ENCODE measurements at regions not wholly inside any gene's neighbourhood (a gene's known extent, or its start where the extent isn't known, plus 50 kb on each side); places are given as distances from the start of the nearest gene placed in this dataset.

DNA sequence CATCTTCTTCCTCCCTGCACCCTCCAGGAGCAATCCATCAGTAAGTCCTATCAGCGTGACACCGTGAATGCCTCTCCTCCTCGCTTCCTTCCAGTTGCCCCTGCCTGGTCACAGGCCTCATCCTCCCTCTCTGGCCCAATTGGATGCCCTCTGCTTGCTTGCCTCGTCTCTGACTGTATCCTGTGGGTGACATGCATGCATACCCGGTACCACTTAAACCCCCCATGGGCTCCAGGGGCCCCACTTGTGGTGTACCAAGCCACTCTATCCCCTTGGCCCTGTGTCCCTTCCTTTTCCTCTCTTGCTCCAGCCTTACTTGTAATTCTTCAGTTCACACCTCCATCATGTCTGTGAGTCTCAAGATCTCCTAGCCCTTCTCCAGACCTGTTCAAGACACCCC is 106.0 kb upstream of the RTL1 start:
- Histone ChIP-seq H3K4me3 (ENCODE audit: low read length) (no peak overlapping the region), H3K36me3 (ENCODE audit: control insufficient read depth, insufficient read depth, low read length) (no peaks in the 10 kb centered on the region), H3K27ac (ENCODE audit: low read length) (no peak overlapping the region), H3K4me1 (ENCODE audit: control insufficient read depth, insufficient read depth, low read length) (peaks cover 2% of the 10 kb centered on the region; the same call in 1 of the 2 replicates), H3K27me3 (ENCODE audit: control insufficient read depth, insufficient read depth, low read length) (no peaks in the 10 kb centered on the region), H3K9me3 (ENCODE audit: control insufficient read depth, insufficient read depth, low read length) (no peaks in the 10 kb centered on the region)
- DNase-seq (ENCODE audit: low read depth, low spot score) = no peak
- WGBS (ENCODE audit: insufficient coverage, insufficient read length) = no CpG with 5 or more reads among the region's 5 CpGs

DNA sequence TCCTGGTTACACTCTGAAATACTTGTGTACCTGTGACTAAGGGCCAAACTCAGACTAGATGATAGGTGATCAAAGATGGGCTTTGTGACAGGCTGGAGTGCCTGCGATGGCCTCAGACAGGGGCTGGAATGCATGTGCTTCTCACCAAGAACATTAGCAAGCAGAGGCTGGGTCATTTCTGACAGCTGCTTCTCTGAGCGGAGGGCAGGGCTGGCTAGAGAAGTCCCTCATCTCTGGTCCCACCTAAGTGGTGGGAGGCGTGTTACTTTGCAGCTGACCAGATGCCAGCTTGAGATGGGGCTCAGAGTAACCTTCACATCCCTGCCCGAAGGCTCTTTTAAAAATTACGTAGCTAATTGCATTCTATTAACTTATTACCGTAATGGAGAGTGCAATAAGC is 106.8 kb upstream of the RTL1 start:
- no CpG with 5 or more reads among the region's 6 CpGs for WGBS (ENCODE audit: insufficient coverage, insufficient read length)
- DNase-seq (ENCODE audit: low read depth, low spot score) = no peak
- H3K27ac ChIP-seq (ENCODE audit: low read length) = no peak overlapping the region
- no peak overlapping the region for H3K4me3 ChIP-seq (ENCODE audit: low read length)
- no peaks in the 10 kb centered on the region for H3K9me3 ChIP-seq (ENCODE audit: control insufficient read depth, insufficient read depth, low read length)
- H3K36me3 ChIP-seq (ENCODE audit: control insufficient read depth, insufficient read depth, low read length) = no peaks in the 10 kb centered on the region
- H3K27me3 ChIP-seq (ENCODE audit: control insufficient read depth, insufficient read depth, low read length) = no peaks in the 10 kb centered on the region
- peaks cover under 1% of the 10 kb centered on the region; the same call in 1 of the 2 replicates for H3K4me1 ChIP-seq (ENCODE audit: control insufficient read depth, insufficient read depth, low read length)

DNA sequence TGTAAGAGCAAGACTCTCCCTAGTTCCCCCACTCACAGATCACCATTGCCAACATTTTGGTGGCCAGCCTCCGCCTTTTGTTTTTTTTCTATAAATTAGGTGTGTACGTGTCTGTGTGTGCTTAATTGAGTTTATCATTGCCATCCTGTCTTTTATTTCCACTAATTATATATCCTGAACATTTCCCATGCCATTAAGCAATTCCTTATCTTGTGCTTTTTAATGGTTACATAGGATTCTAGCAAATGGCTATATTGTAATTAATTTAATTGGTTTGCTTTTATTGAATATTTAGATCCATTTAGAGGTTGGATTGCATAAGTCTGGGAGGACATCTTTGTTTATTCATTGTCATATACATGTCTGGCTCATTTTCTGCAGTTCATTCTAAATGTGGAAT is 107.3 kb upstream of the RTL1 start:
- H3K4me3 ChIP-seq (ENCODE audit: low read length) = no peak overlapping the region
- H3K27ac ChIP-seq (ENCODE audit: low read length) = no peak overlapping the region
- DNase-seq (ENCODE audit: low read depth, low spot score) = no peak
- no CpG with 5 or more reads among the region's 2 CpGs for WGBS (ENCODE audit: insufficient coverage, insufficient read length)
- H3K36me3 ChIP-seq (ENCODE audit: control insufficient read depth, insufficient read depth, low read length) = no peaks in the 10 kb centered on the region
- no peaks in the 10 kb centered on the region for H3K9me3 ChIP-seq (ENCODE audit: control insufficient read depth, insufficient read depth, low read length)
- no peaks in the 10 kb centered on the region for H3K4me1 ChIP-seq (ENCODE audit: control insufficient read depth, insufficient read depth, low read length)
- no peaks in the 10 kb centered on the region for H3K27me3 ChIP-seq (ENCODE audit: control insufficient read depth, insufficient read depth, low read length)

DNA sequence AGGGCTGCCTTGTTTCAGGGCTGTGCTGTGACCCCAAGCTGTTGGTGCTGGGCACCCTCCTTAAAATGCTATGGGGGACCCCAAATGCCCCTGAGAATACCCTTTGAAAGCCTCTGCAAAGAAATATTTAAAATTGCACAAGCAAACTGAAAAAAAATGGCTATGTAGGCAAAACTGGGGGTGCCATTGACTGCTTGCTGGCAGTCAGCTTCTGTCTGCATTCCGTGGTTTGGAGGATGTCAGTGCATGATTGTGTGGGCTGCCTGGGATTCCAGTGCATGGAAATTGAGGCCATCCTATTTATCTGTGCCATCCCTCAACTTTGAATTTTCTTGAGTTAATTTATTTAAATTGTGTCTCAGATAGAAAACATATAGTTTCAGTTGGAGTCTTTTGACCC is 113.7 kb upstream of the RTL1 start:
- no CpG with 5 or more reads among the region's 1 CpG for WGBS (ENCODE audit: insufficient coverage, insufficient read length)
- H3K4me3 ChIP-seq (ENCODE audit: low read length) = no peak overlapping the region
- H3K27ac ChIP-seq (ENCODE audit: low read length) = no peak overlapping the region
- H3K4me1 ChIP-seq (ENCODE audit: control insufficient read depth, insufficient read depth, low read length) = no peaks in the 10 kb centered on the region; the same call in 1 of the 2 replicates
- H3K9me3 ChIP-seq (ENCODE audit: control insufficient read depth, insufficient read depth, low read length) = no peaks in the 10 kb centered on the region
- H3K27me3 ChIP-seq (ENCODE audit: control insufficient read depth, insufficient read depth, low read length) = no peaks in the 10 kb centered on the region
- no peaks in the 10 kb centered on the region for H3K36me3 ChIP-seq (ENCODE audit: control insufficient read depth, insufficient read depth, low read length)
- no peak for DNase-seq (ENCODE audit: low read depth, low spot score)

DNA sequence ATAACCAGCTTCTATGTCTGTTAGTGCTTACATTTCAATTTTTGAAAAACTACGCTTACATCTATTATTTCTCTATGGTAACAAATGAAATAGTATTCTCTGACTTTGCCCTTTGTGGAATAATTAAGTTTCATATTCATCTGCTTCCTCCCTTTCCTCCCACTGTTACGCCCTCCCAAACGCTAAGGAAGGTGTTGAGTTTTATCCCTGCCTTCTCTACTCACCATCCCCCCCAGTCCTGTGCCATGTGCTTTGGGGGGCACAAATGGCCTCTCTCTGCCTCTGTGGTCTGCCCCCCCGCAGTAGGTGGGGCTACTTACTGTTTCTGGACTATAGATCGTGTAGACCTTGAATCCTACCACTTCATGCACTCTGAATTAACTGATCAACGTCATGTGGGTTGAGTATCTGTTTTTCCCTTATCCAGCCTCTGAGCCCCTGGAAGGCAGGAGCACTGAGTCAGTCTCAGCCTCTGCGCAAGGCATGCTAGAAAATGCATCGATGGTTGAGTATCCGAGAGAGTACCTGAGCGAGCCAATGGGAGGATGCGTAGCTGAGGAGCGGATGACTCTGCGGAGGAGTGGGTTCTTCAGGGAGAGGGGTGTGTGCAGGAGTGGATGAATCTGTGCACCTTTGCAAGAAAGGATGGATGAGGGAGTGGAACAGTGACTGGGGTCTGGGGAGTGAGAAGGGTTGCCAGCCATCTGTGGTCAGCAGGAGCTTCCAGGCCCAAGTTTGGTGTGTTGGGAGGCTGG is 114.5 kb upstream of the RTL1 start:
- Histone ChIP-seq H3K27ac (ENCODE audit: low read length) (no peak overlapping the region), H3K27me3 (ENCODE audit: control insufficient read depth, insufficient read depth, low read length) (no peaks in the 10 kb centered on the region), H3K4me3 (ENCODE audit: low read length) (no peak overlapping the region), H3K4me1 (ENCODE audit: control insufficient read depth, insufficient read depth, low read length) (no peaks in the 10 kb centered on the region; the same call in 1 of the 2 replicates), H3K36me3 (ENCODE audit: control insufficient read depth, insufficient read depth, low read length) (no peaks in the 10 kb centered on the region), H3K9me3 (ENCODE audit: control insufficient read depth, insufficient read depth, low read length) (no peaks in the 10 kb centered on the region)
- DNase-seq (ENCODE audit: low read depth, low spot score) = no peak
- no CpG with 5 or more reads among the region's 13 CpGs for WGBS (ENCODE audit: insufficient coverage, insufficient read length)

DNA sequence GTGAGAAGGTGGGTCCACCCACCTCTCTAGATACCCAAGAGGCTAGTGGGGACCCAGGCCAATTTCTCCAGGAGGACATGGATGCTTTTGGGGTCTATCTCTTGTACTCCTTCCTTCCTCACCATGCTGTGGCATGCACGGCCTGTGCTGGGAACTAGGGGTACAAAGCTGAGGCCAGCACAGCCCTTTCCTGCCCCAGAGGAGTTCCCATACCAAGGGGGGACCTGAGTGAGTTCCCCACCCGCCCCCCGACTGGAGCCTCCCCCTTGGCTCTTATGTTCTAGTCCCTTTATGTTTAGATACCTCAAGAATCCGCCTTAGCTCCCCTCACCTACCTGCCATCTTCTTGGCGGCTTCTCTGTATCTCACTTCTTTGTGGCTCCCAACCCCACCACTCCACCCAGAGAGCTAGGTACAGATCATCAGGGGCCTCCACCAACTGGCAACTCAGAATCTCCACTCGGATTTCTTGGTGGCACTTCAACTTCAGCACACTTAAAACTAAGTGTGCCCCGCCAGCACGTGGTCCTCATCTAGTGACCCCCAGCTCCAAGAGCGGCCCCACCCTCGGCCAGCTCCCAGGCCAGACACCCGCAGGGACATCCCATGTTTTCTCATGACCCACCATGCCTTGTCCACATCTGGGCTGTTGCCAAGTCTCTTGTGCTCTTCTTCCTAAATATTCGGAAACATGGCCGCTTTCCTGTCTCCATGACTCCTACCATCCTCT is 115.2 kb upstream of the RTL1 start:
- no peak for DNase-seq (ENCODE audit: low read depth, low spot score)
- Histone ChIP-seq H3K4me1 (ENCODE audit: control insufficient read depth, insufficient read depth, low read length) (no peaks in the 10 kb centered on the region; the same call in 1 of the 2 replicates), H3K9me3 (ENCODE audit: control insufficient read depth, insufficient read depth, low read length) (no peaks in the 10 kb centered on the region), H3K27ac (ENCODE audit: low read length) (no peak overlapping the region), H3K4me3 (ENCODE audit: low read length) (no peak overlapping the region), H3K36me3 (ENCODE audit: control insufficient read depth, insufficient read depth, low read length) (no peaks in the 10 kb centered on the region), H3K27me3 (ENCODE audit: control insufficient read depth, insufficient read depth, low read length) (no peaks in the 10 kb centered on the region)
- WGBS (ENCODE audit: insufficient coverage, insufficient read length) = no CpG with 5 or more reads among the region's 13 CpGs

DNA sequence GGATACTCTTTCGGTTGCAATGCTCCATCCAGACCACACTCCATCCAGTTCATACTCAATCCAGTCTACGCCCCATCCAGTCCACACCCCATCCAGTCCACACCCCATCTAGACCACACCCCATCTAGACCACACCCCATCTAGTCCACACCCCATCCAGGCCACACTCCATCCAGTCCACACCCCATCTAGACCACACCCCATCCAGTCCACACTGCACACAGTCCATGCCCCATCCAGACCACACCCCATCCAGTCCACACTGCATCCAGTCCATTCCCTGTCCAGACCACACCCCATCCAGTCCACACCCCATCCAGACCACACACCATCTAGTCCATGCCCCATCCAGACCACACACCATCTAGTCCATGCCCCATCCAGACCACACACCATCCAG is 116.0 kb upstream of the RTL1 start:
- no peak overlapping the region for H3K4me3 ChIP-seq (ENCODE audit: low read length)
- no peaks in the 10 kb centered on the region for H3K9me3 ChIP-seq (ENCODE audit: control insufficient read depth, insufficient read depth, low read length)
- no peaks in the 10 kb centered on the region for H3K27me3 ChIP-seq (ENCODE audit: control insufficient read depth, insufficient read depth, low read length)
- no peak for DNase-seq (ENCODE audit: low read depth, low spot score)
- no peaks in the 10 kb centered on the region for H3K36me3 ChIP-seq (ENCODE audit: control insufficient read depth, insufficient read depth, low read length)
- WGBS (ENCODE audit: insufficient coverage, insufficient read length) = no CpG with 5 or more reads among the region's 2 CpGs
- H3K27ac ChIP-seq (ENCODE audit: low read length) = no peak overlapping the region
- H3K4me1 ChIP-seq (ENCODE audit: control insufficient read depth, insufficient read depth, low read length) = no peaks in the 10 kb centered on the region; the same call in 1 of the 2 replicates

DNA sequence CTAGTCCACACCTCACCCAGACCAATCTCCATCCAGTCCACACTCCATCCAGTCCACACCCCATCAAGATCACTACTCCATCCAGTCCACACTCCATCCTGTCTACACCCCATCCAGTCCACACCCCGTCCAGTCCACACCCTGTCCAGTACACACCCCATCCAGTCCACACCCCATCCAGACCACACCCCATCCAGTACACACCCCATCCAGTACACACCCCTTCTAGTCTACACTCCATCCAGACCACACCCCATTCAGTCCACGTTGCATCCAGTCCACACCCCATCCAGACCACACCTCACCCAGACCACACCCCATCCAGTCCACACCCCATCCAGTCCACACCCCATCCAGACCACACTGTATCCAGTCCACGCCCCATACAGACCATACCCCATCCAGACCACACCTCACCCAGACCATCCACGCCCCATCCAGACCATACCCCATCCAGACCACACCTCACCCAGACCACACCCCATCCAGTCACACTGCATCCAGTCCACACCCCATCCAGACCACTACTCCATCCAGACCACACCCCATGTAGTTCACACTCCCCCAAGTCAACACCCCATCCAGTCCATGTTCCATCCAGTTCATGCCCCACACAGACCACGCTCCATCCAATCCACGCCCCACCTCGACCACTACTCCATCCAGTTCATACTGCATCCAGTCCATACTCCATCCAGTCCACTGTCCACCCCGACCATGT is 116.6 kb upstream of the RTL1 start:
- Histone ChIP-seq H3K36me3 (ENCODE audit: control insufficient read depth, insufficient read depth, low read length) (no peaks in the 10 kb centered on the region), H3K27ac (ENCODE audit: low read length) (no peak overlapping the region), H3K27me3 (ENCODE audit: control insufficient read depth, insufficient read depth, low read length) (no peaks in the 10 kb centered on the region), H3K4me3 (ENCODE audit: low read length) (no peak overlapping the region), H3K9me3 (ENCODE audit: control insufficient read depth, insufficient read depth, low read length) (no peaks in the 10 kb centered on the region), H3K4me1 (ENCODE audit: control insufficient read depth, insufficient read depth, low read length) (no peaks in the 10 kb centered on the region; the same call in 1 of the 2 replicates)
- no CpG with 5 or more reads among the region's 8 CpGs for WGBS (ENCODE audit: insufficient coverage, insufficient read length)
- no peak for DNase-seq (ENCODE audit: low read depth, low spot score)

DNA sequence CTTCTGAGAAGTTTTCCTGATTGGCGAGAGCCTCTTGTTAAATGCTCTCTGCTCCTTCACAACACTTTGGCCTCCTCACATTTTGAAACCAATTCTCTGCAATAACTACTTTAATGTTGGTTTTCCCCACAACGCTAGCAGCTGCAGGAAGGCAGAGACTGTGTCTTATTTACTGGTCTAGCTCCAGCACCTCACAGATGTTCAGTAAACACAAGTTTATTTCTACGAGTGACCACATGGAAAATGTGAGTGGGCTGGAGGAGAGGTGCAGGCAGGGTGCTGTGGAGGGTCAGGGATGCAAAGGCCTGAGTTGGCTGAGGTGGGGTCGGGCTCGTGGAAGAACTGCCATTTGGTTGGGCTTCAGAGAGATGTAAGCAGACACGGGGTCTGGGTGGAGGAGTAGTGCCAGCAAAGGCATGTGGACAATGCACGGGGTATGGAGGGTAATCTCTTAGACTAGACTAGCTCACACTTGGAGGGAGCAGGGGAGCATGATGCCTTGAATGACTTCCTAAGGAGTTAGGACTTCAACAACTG is 117.4 kb upstream of the RTL1 start:
- no CpG with 5 or more reads among the region's 7 CpGs for WGBS (ENCODE audit: insufficient coverage, insufficient read length)
- no peak overlapping the region for H3K4me3 ChIP-seq (ENCODE audit: low read length)

DNA sequence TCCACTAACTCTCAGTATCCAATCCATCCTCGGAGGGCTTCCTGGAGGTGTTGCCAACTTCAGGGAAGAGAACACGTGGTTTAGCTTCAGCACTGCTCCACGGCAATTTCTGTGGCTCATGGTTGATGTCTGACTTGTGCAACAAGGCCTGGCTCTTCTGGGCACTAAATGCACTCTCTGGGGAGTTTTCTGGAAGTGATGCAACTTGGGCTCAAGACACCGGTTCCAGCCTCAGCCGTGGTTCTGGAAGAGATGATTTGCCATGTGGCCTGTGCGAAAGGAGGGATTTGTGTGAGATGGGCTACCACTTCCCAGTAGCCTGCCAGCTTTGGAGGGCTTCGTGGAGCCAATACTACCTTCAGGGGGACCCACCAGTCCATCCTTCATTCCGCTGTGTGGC is 118.6 kb upstream of the RTL1 start:
- WGBS (ENCODE audit: insufficient coverage, insufficient read length) = no CpG with 5 or more reads among the region's 8 CpGs
- Histone ChIP-seq H3K9me3 (ENCODE audit: control insufficient read depth, insufficient read depth, low read length) (no peaks in the 10 kb centered on the region), H3K36me3 (ENCODE audit: control insufficient read depth, insufficient read depth, low read length) (no peaks in the 10 kb centered on the region), H3K27me3 (ENCODE audit: control insufficient read depth, insufficient read depth, low read length) (no peaks in the 10 kb centered on the region), H3K4me1 (ENCODE audit: control insufficient read depth, insufficient read depth, low read length) (no peaks in the 10 kb centered on the region; the same call in 1 of the 2 replicates), H3K4me3 (ENCODE audit: low read length) (no peak overlapping the region), H3K27ac (ENCODE audit: low read length) (no peak overlapping the region)
- DNase-seq (ENCODE audit: low read depth, low spot score) = no peak

More for the DNA sequence above, 117.4 kb upstream of the RTL1 start:
- DNase-seq (ENCODE audit: low read depth, low spot score) = no peak
- H3K9me3 ChIP-seq (ENCODE audit: control insufficient read depth, insufficient read depth, low read length) = no peaks in the 10 kb centered on the region
- no peaks in the 10 kb centered on the region for H3K27me3 ChIP-seq (ENCODE audit: control insufficient read depth, insufficient read depth, low read length)
- no peak overlapping the region for H3K27ac ChIP-seq (ENCODE audit: low read length)
- no peaks in the 10 kb centered on the region; the same call in 1 of the 2 replicates for H3K4me1 ChIP-seq (ENCODE audit: control insufficient read depth, insufficient read depth, low read length)
- no peaks in the 10 kb centered on the region for H3K36me3 ChIP-seq (ENCODE audit: control insufficient read depth, insufficient read depth, low read length)
